Thymus (tissue), 11 donors: ENCODE measurements at regions not wholly inside any gene's neighbourhood (a gene's known extent, or its start where the extent isn't known, plus 50 kb on each side); places are given as distances from the start of the nearest gene placed in this dataset.
"Not testable (repeated sequence)": the region's sequence is repeated elsewhere in the genome, so short reads cannot be mapped to it uniquely, and the experiment has no call there.

Experiments
- DNase-seq, 9 donors: peaks; one replicate each; pipeline ENCODE4 v3.0.0-alpha.2; 2013; ENCODE audit warnings: low spot score in 9 of 9, low read depth in 6 of 9, missing footprints in 1 of 9
- H3K27ac ChIP-seq, 2 donors: one replicate each; pipeline ENCODE4 v1.5.1; 2013; ENCODE audit warnings: control low read depth in 1 of 2, low read depth in 1 of 2, low read length in 1 of 2, mild to moderate bottlenecking in 1 of 2, moderate library complexity in 1 of 2
- H3K27me3 ChIP-seq, 2 donors: one replicate each; pipeline ENCODE4 v1.5.1; 2013; ENCODE audit warnings: low read length in 1 of 2; ENCODE audit not compliant: control insufficient read depth in 2 of 2, insufficient read depth in 1 of 2
- H3K36me3 ChIP-seq, 2 donors: one replicate each; pipeline ENCODE4 v1.5.1; 2013; ENCODE audit warnings: low read length in 1 of 2, mild to moderate bottlenecking in 1 of 2, moderate library complexity in 1 of 2; ENCODE audit not compliant: control insufficient read depth in 2 of 2, insufficient read depth in 2 of 2
- H3K4me1 ChIP-seq, 2 donors: one replicate each; pipeline ENCODE4 v1.5.1; 2013; ENCODE audit warnings: low read length in 2 of 2; ENCODE audit not compliant: control insufficient read depth in 2 of 2, insufficient read depth in 2 of 2
- H3K4me3 ChIP-seq, 2 donors: one replicate each; pipeline ENCODE4 v1.5.1; 2013; ENCODE audit warnings: low read length in 2 of 2, control low read depth in 1 of 2, mild to moderate bottlenecking in 1 of 2
- H3K9me3 ChIP-seq, 2 donors: one replicate each; pipeline ENCODE4 v1.5.1; 2013; ENCODE audit warnings: low read length in 1 of 2, mild to moderate bottlenecking in 1 of 2; ENCODE audit not compliant: control insufficient read depth in 2 of 2, insufficient read depth in 1 of 2
- WGBS: extraction: QIAGEN DNeasy Blood & Tissue Kit; methylation state at CpG from one replicate; pipeline ENCODE4 v1.1.7; 2013; 5-methylcytosine and 5-hydroxymethylcytosine counted together
- donor health status: healthy.

- Histone ChIP-seq H3K9me3 (no peaks in the 10 kb centered on the region), H3K4me3 (no peak overlapping the region), H3K27ac (no peak overlapping the region), H3K27me3 (no peaks in the 10 kb centered on the region), H3K4me1 (no peaks in the 10 kb centered on the region), H3K36me3 (no peaks in the 10 kb centered on the region)
- peak in 6 of 9 donors; percentile 5 to 57 (median 31) for DNase-seq
- WGBS = 52% methylated on average over 8 of the region's 8 CpGs
These were observed 170.8 kb upstream of the FAM20A start for GRCh38 chr17:68771867-68772515.

- Histone ChIP-seq H3K27me3 (no peaks in the 10 kb centered on the region), H3K4me1 (no peaks in the 10 kb centered on the region), H3K4me3 (no peak overlapping the region), H3K36me3 (no peaks in the 10 kb centered on the region), H3K9me3 (no peaks in the 10 kb centered on the region), H3K27ac (no peak overlapping the region)
- DNase-seq = no peak
- 93% methylated on average over 6 of the region's 6 CpGs for WGBS
These were observed 167.6 kb upstream of the FAM20A start for GRCh38 chr17:68768804-68769203.

- no peaks in the 10 kb centered on the region for H3K4me1 ChIP-seq
- 94% methylated on average over 4 of the region's 4 CpGs for WGBS
These were observed 165.5 kb upstream of the FAM20A start for GRCh38 chr17:68766640-68767039.

GRCh38 chr17:68763562-68763961, 162.4 kb upstream of the FAM20A start:
- H3K27ac ChIP-seq = no peak overlapping the region
- DNase-seq = no peak
- H3K4me3 ChIP-seq = no peak overlapping the region
- 92% methylated on average over 1 of the region's 1 CpG for WGBS
- no peaks in the 10 kb centered on the region for H3K9me3 ChIP-seq
- H3K4me1 ChIP-seq = peaks cover 0 to 8% of the 10 kb centered on the region in 2 donors
- no peaks in the 10 kb centered on the region for H3K36me3 ChIP-seq
- H3K27me3 ChIP-seq = no peaks in the 10 kb centered on the region

More at GRCh38 chr17:68766640-68767039, 165.5 kb upstream of the FAM20A start:
- Histone ChIP-seq H3K4me3 (no peak overlapping the region), H3K27ac (no peak overlapping the region), H3K9me3 (no peaks in the 10 kb centered on the region), H3K36me3 (no peaks in the 10 kb centered on the region), H3K27me3 (no peaks in the 10 kb centered on the region)
- DNase-seq = no peak

GRCh38 chr17:68762911-68763310, 161.7 kb upstream of the FAM20A start:
- 93% methylated on average over 2 of the region's 2 CpGs for WGBS

GRCh38 chr17:68760141-68760475, 158.9 kb upstream of the FAM20A start:
- WGBS = 57% methylated on average over 4 of the region's 4 CpGs
- Histone ChIP-seq H3K4me3 (no peak overlapping the region), H3K27me3 (no peaks in the 10 kb centered on the region), H3K27ac (no peak overlapping the region), H3K4me1 (peaks cover 0 to 8% of the 10 kb centered on the region in 2 donors), H3K9me3 (no peaks in the 10 kb centered on the region), H3K36me3 (no peaks in the 10 kb centered on the region)
- no peak for DNase-seq

More at GRCh38 chr17:68762911-68763310, 161.7 kb upstream of the FAM20A start:
- Histone ChIP-seq H3K4me1 (peaks cover 0 to 8% of the 10 kb centered on the region in 2 donors), H3K36me3 (no peaks in the 10 kb centered on the region), H3K27me3 (no peaks in the 10 kb centered on the region), H3K4me3 (no peak overlapping the region), H3K9me3 (no peaks in the 10 kb centered on the region), H3K27ac (no peak overlapping the region)
- DNase-seq = no peak

- no peaks in the 10 kb centered on the region for H3K36me3 ChIP-seq
- H3K27ac ChIP-seq = peak overlapping the region in 1 of 2 donors; percentile 63
- H3K9me3 ChIP-seq = no peaks in the 10 kb centered on the region
- no peaks in the 10 kb centered on the region for H3K27me3 ChIP-seq
- H3K4me1 ChIP-seq = peaks cover 0 to 8% of the 10 kb centered on the region in 2 donors
- no peak overlapping the region for H3K4me3 ChIP-seq
- DNase-seq = peak; percentile 9 to 66 (median 31)
- 18% methylated on average over 12 of the region's 12 CpGs for WGBS
These were observed 158.4 kb upstream of the FAM20A start for GRCh38 chr17:68759343-68760140.

GRCh38 chr17:68759002-68759342, 157.8 kb upstream of the FAM20A start:
- no peaks in the 10 kb centered on the region for H3K36me3 ChIP-seq
- DNase-seq = no peak
- H3K4me3 ChIP-seq = no peak overlapping the region
- H3K27me3 ChIP-seq = no peaks in the 10 kb centered on the region
- 97% methylated on average over 6 of the region's 6 CpGs for WGBS
- no peaks in the 10 kb centered on the region for H3K9me3 ChIP-seq
- no peak overlapping the region for H3K27ac ChIP-seq
- H3K4me1 ChIP-seq = peaks cover 0 to 8% of the 10 kb centered on the region in 2 donors

- not testable (repeated sequence) for H3K36me3 ChIP-seq
- WGBS = 98% methylated on average over 2 of the region's 2 CpGs
These were observed 156.9 kb upstream of the FAM20A start for GRCh38 chr17:68757866-68758757.

More at GRCh38 chr17:68757866-68758757, 156.9 kb upstream of the FAM20A start:
- H3K4me3 ChIP-seq, H3K27me3 ChIP-seq, H3K4me1 ChIP-seq, H3K9me3 ChIP-seq, DNase-seq, H3K27ac ChIP-seq: not testable (repeated sequence)
